ENCODE measurements at regions not wholly inside any gene's neighbourhood (a gene's known extent, or its start where the extent isn't known, plus 50 kb on each side); places are given as distances from the start of the nearest gene placed in this dataset.

- no peak for TF ChIP-seq CTCF (IDR thresholded peaks at IDR 0.05; ENCODE audit: low read depth, low read length, poor library complexity, severe bottlenecking)
- TF ChIP-seq EZH2phosphoT487 (IDR thresholded peaks at IDR 0.05; ENCODE audit: borderline replicate concordance, low read length): no peak
- Histone ChIP-seq H4K20me1 (ENCODE audit: control insufficient read depth, insufficient read depth, low read depth, low read length) (peaks cover 6% of the 10 kb centered on the region; the same call in 1 of the 2 replicates), H3K4me2 (ENCODE audit: low read length) (no peak overlapping the region)
These were observed 74.7 kb downstream of the FAM217A start for GRCh38 chr6:4004249-4004648.

GRCh38 chr6:4008324-4009047 lies 70.5 kb downstream of the FAM217A start:
- TF ChIP-seq EZH2phosphoT487 (IDR thresholded peaks at IDR 0.05; ENCODE audit: borderline replicate concordance, low read length): no peak
- TF ChIP-seq CTCF (IDR thresholded peaks at IDR 0.05; ENCODE audit: low read depth, low read length, poor library complexity, severe bottlenecking): peak; percentile 52
- peaks cover 57% of the 10 kb centered on the region for H3K79me2 ChIP-seq (ENCODE audit: control insufficient read depth, low read length)
- H3K27ac ChIP-seq (ENCODE audit: low read depth, low read length): no peak overlapping the region
- no peak overlapping the region for H3K4me2 ChIP-seq (ENCODE audit: low read length)
- peaks cover 19% of the 10 kb centered on the region; the same call in 1 of the 2 replicates for H4K20me1 ChIP-seq (ENCODE audit: control insufficient read depth, insufficient read depth, low read depth, low read length)
- peaks cover 21% of the 10 kb centered on the region for H3K4me1 ChIP-seq (ENCODE audit: control insufficient read depth, low read length)
- H3K9me3 ChIP-seq (ENCODE audit: control insufficient read depth, insufficient read depth, low read length): no peaks in the 10 kb centered on the region
- no peaks in the 10 kb centered on the region for H3K9me2 ChIP-seq (replicated peaks; ENCODE audit: control insufficient read depth, low read length)
- H3K4me3 ChIP-seq (ENCODE audit: low read length): no peak overlapping the region
- peaks cover 26% of the 10 kb centered on the region for H3K36me3 ChIP-seq (ENCODE audit: control insufficient read depth, low read length)
- no peaks in the 10 kb centered on the region for H3K27me3 ChIP-seq (ENCODE audit: control insufficient read depth, low read length)
- peaks cover 11% of the 10 kb centered on the region for H3F3A ChIP-seq (ENCODE audit: control insufficient read depth, insufficient read depth)

More at GRCh38 chr6:4004249-4004648, 74.7 kb downstream of the FAM217A start:
- no peaks in the 10 kb centered on the region for H3K9me2 ChIP-seq (replicated peaks; ENCODE audit: control insufficient read depth, low read length)
- H3F3A ChIP-seq (ENCODE audit: control insufficient read depth, insufficient read depth): peaks cover 6% of the 10 kb centered on the region; the same call in 1 of the 2 replicates
- H3K4me3 ChIP-seq (ENCODE audit: low read length): no peak overlapping the region
- H3K36me3 ChIP-seq (ENCODE audit: control insufficient read depth, low read length): peaks cover 8% of the 10 kb centered on the region; the same call in 1 of the 2 replicates
- H3K27ac ChIP-seq (ENCODE audit: low read depth, low read length): no peak overlapping the region
- peaks cover 4% of the 10 kb centered on the region; the same call in 1 of the 2 replicates for H3K4me1 ChIP-seq (ENCODE audit: control insufficient read depth, low read length)
- no peaks in the 10 kb centered on the region for H3K9me3 ChIP-seq (ENCODE audit: control insufficient read depth, insufficient read depth, low read length)
- H3K27me3 ChIP-seq (ENCODE audit: control insufficient read depth, low read length): no peaks in the 10 kb centered on the region
- peaks cover 26% of the 10 kb centered on the region for H3K79me2 ChIP-seq (ENCODE audit: control insufficient read depth, low read length)

GRCh38 chr6:4009486-4009885 lies 69.5 kb downstream of the FAM217A start:
- Histone ChIP-seq H3K9me3 (ENCODE audit: control insufficient read depth, insufficient read depth, low read length) (no peaks in the 10 kb centered on the region), H3K4me1 (ENCODE audit: control insufficient read depth, low read length) (peaks cover 21% of the 10 kb centered on the region), H3K4me2 (ENCODE audit: low read length) (no peak overlapping the region), H3K27ac (ENCODE audit: low read depth, low read length) (no peak overlapping the region), H3K79me2 (ENCODE audit: control insufficient read depth, low read length) (peaks cover 62% of the 10 kb centered on the region), H3K36me3 (ENCODE audit: control insufficient read depth, low read length) (peaks cover 32% of the 10 kb centered on the region), H3K4me3 (ENCODE audit: low read length) (no peak overlapping the region), H3K27me3 (ENCODE audit: control insufficient read depth, low read length) (no peaks in the 10 kb centered on the region), H4K20me1 (ENCODE audit: control insufficient read depth, insufficient read depth, low read depth, low read length) (peaks cover 19% of the 10 kb centered on the region; the same call in 1 of the 2 replicates), H3K9me2 (replicated peaks; ENCODE audit: control insufficient read depth, low read length) (no peaks in the 10 kb centered on the region), H3F3A (ENCODE audit: control insufficient read depth, insufficient read depth) (peaks cover 11% of the 10 kb centered on the region)
- TF ChIP-seq CTCF (IDR thresholded peaks at IDR 0.05; ENCODE audit: low read depth, low read length, poor library complexity, severe bottlenecking) (no peak), EZH2phosphoT487 (IDR thresholded peaks at IDR 0.05; ENCODE audit: borderline replicate concordance, low read length) (no peak)

Data from DOHH2 (cell line).